ENCODE measurements at regions not wholly inside any gene's neighbourhood (a gene's known extent, or its start where the extent isn't known, plus 50 kb on each side); places are given as distances from the start of the nearest gene placed in this dataset.
A peak's percentile ranks its signal among the peaks of the same experiment; 100 is the strongest.

- intact Hi-C loops (cut with DNase I): no loop called here
Observed at GRCh38 chr6:9554323-9554722, 860.6 kb downstream of the TFAP2A start.

GRCh38 chr6:9553002-9553401 is 861.9 kb downstream of the TFAP2A start:
- TF ChIP-seq CTCF (IDR thresholded peaks at IDR 0.05): no peak
- Histone ChIP-seq H3K36me3 (no peaks in the 10 kb centered on the region), H3K4me1 (no peaks in the 10 kb centered on the region), H3K27ac (no peak overlapping the region), H3K27me3 (no peaks in the 10 kb centered on the region), H3K4me3 (no peak overlapping the region), H3K9me3 (no peaks in the 10 kb centered on the region)
- intact Hi-C loops (cut with DNase I): no loop called here
- DNase-seq (no peak), ATAC-seq (no peak)

More at GRCh38 chr6:9554323-9554722, 860.6 kb downstream of the TFAP2A start:
- no peak for ATAC-seq
- Histone ChIP-seq H3K27ac (no peak overlapping the region), H3K4me3 (no peak overlapping the region), H3K4me1 (no peaks in the 10 kb centered on the region), H3K9me3 (no peaks in the 10 kb centered on the region), H3K27me3 (no peaks in the 10 kb centered on the region), H3K36me3 (no peaks in the 10 kb centered on the region)
- no peak for TF ChIP-seq CTCF (IDR thresholded peaks at IDR 0.05)
- DNase-seq: no peak

GRCh38 chr6:9543649-9544048 is 871.2 kb downstream of the TFAP2A start:
- H3K27me3 ChIP-seq: peaks cover 3% of the 10 kb centered on the region
- no peak for TF ChIP-seq CTCF (IDR thresholded peaks at IDR 0.05)
- intact Hi-C loops (cut with DNase I): no loop called here
- no peak overlapping the region for H3K27ac ChIP-seq
- no peaks in the 10 kb centered on the region for H3K36me3 ChIP-seq
- ATAC-seq (no peak), DNase-seq (no peak)
- no peaks in the 10 kb centered on the region for H3K9me3 ChIP-seq
- H3K4me1 ChIP-seq: no peaks in the 10 kb centered on the region
- no peak overlapping the region for H3K4me3 ChIP-seq

GRCh38 chr6:9540534-9541126 is 874.2 kb downstream of the TFAP2A start:
- Histone ChIP-seq H3K4me3 (no peak overlapping the region), H3K36me3 (no peaks in the 10 kb centered on the region), H3K27ac (no peak overlapping the region), H3K27me3 (peaks cover 3% of the 10 kb centered on the region), H3K9me3 (no peaks in the 10 kb centered on the region), H3K4me1 (no peaks in the 10 kb centered on the region)
- intact Hi-C loops (cut with DNase I): no loop called here
- ATAC-seq (peak; percentile 58), DNase-seq (no peak)
- peak; percentile 86 for TF ChIP-seq CTCF (IDR thresholded peaks at IDR 0.05)

- H3K9me3 ChIP-seq: no peaks in the 10 kb centered on the region
- no peak overlapping the region for H3K27ac ChIP-seq
- no peaks in the 10 kb centered on the region for H3K4me1 ChIP-seq
- ATAC-seq (no peak), DNase-seq (no peak)
- intact Hi-C loops (cut with DNase I): no loop called here
- TF ChIP-seq CTCF (IDR thresholded peaks at IDR 0.05): no peak
- H3K4me3 ChIP-seq: no peak overlapping the region
- peaks cover 3% of the 10 kb centered on the region for H3K27me3 ChIP-seq
- H3K36me3 ChIP-seq: no peaks in the 10 kb centered on the region
Observed at GRCh38 chr6:9540126-9540525, 874.7 kb downstream of the TFAP2A start.

GRCh38 chr6:9539231-9539755 is 875.6 kb downstream of the TFAP2A start:
- no peak overlapping the region for H3K4me3 ChIP-seq
- no peak for TF ChIP-seq CTCF (IDR thresholded peaks at IDR 0.05)
- intact Hi-C loops (cut with DNase I): no loop called here
- no peak overlapping the region for H3K27ac ChIP-seq
- H3K4me1 ChIP-seq: no peaks in the 10 kb centered on the region
- ATAC-seq: no peak
- no peaks in the 10 kb centered on the region for H3K9me3 ChIP-seq
- H3K36me3 ChIP-seq: no peaks in the 10 kb centered on the region
- H3K27me3 ChIP-seq: peaks cover 3% of the 10 kb centered on the region
- DNase-seq: no peak

All from upper lobe of right lung (tissue), 1 donor.